HG03439 (cell line): ENCODE measurements at regions not wholly inside any gene's neighbourhood (a gene's known extent, or its start where the extent isn't known, plus 50 kb on each side); places are given as distances from the start of the nearest gene placed in this dataset.

Experiments used
- ATAC-seq: cut with Tn5 transposase; IDR thresholded peaks from one replicate; pipeline ENCODE4 v1.9.1; 2021; ENCODE audit warnings: mild to moderate bottlenecking, moderate library complexity; ENCODE audit not compliant: unreplicated experiment

DNA sequence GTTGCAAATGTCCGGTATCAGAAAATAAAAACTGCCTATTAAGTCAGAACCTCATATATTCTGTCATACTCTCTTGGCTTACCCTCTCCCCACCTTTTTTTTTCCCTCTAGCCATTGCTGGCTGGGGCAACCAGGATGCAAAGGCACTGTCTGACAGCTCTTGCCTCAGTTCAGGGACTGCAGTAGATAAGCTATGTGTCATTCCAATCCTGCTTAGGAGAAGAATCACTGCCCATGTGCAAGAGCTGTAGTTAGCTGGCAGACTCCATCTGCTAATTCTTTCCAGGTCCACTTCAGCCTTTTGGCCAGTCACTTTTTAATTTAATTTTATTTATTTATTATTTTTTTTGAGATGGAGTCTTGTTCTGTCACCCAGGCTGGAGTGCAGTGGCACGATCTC, 895.6 kb upstream of the SLC10A2 start:
- no peak for ATAC-seq

DNA sequence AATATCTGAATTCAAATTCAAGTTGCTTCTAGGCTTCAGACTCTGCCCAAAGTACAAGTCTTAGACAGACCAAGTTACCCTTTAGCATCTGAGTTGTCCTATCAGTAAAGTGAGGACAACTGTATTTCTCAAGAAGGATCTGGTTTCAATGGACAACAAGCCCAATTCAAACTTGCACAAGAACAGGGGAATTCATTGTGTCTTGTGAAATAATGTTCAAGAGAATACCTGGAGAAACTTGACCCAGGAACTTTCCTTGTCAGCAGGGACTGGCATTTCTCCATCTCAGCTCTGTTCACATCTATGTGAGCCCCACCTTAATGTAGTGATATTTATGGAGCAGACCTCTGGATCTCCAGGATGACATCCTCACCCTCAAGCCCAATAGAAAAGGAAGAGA, 894.9 kb upstream of the SLC10A2 start:
- ATAC-seq: no peak

DNA sequence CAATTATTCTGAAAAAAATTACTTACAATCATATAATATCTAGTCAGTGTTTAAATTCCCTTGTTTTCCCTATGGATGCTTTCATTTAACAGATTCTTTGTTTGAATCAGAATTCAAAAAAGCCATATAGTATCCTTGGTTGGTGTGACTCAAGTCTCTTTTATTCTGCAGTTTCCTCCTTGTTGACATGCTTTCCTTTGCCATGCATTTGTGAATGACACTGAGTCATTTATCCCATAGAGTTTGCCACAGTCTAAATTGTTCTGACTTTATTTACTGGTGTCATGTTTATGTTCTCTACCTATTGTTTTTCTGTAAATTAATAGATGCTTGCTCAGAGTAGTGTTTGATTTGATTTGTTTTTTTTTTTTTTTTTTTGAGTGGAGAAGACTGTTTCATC, 893.8 kb upstream of the SLC10A2 start:
- ATAC-seq: no peak

DNA sequence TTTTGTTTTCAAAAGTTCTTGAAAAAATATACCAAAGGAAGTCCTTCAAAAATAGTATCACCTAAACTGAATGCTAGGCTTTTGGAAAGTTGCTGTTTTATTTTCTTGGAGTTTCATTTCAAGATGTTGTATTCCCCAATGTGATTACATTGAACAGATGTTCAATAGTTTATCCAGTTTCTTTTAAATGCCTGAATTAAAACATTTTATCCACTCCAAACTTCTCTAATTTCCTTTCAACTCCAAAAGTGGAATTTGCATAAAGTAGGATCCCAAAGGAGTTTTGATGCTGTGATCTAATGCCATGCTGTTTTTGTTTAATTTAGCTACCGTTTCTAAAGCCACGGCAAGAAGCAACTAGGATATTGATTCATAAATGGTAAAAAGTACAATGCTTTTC, 892.5 kb upstream of the SLC10A2 start:
- no peak for ATAC-seq

DNA sequence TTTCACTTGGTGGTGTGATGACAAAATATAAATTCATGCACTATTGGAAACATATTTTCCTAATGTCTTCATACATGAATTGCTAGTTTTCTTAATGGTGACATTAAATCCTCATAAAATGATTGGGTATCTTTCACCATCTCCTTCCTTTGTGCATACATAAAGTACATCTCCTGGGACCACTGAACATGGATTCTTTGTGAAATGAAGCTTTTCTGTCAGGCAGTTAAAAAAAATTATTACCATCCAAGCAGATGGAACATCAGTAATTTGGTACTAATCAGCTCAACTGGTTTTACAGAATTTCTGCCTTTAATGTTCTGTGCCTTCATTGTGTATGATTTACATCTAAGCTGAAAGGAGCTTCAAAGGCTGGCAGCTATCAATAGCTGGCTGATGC, 891.7 kb upstream of the SLC10A2 start:
- no peak for ATAC-seq

DNA sequence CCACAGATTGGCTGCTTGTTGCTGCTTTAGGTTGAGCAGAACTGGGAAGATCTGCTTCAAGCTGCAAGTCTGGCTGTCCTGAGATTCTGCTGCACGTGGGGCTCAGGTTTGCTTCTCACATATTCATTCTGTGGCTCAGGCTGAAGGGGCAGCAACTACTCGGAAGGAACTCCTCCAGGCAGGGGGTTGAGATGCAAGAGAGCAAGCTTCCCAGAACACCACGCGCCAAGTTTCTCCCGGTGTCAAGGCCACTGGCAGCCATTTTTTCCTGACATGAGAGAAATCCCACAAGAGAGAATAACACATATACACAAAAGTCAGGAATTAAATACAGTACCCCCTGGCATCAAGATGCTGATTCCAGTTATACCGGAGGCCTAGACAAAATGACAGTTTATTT, 887.6 kb upstream of the SLC10A2 start:
- ATAC-seq: no peak

DNA sequence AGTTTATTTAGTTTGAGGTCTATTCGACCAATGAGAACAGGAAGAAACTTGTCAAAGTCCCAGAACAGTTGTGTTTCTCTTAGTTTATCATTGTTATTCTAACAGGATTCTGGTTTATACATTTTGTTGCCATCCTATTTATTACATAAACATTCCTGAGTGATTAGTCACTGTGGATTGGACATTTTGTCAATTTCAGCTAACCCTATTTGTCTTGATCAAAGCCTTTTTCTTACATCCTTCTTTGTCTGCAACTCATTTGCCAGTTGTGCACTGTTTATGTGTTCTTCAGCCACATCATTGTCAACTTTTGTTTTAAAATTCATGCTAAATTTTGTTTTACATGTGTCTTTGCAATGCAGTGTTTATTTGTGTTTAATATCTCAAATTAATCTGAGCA, 886.0 kb upstream of the SLC10A2 start:
- ATAC-seq: no peak

DNA sequence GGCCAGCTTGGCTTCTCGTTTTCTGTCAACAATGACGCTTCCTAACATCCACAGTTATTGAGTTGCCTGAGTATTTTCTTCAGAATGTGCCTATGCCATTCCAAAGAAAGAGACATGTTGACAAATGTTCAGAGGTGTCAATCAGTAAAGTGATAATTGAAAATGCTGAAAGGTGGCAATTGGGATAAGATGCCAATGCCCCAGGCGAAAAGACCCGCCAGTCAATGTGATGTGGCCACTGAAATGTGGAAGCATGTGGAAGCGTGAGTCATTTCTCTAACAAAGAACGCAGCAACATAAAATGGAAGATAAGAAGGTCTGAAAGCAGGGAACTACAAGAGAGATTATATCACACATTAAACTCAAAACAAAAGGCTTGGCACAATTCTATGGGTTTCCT, 882.2 kb upstream of the SLC10A2 start:
- no peak for ATAC-seq

DNA sequence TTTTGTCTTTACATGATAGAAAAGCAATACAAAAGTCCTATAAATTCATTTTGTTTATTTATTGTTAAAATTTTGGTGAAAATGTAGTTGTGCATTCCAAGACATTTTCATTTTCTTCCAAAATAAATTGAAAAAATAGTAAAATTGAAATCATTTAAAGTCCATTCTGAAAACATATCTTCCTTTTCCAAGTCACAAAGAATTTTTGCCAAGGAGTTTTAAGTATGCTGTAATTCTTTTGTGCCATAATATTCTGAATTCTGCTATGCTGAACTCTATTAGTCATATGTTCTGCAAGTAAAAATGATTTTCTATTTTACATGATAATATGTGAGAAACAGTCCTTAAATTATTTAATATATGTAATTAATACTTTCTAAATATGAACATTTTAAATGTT, 879.6 kb upstream of the SLC10A2 start:
- ATAC-seq: no peak

DNA sequence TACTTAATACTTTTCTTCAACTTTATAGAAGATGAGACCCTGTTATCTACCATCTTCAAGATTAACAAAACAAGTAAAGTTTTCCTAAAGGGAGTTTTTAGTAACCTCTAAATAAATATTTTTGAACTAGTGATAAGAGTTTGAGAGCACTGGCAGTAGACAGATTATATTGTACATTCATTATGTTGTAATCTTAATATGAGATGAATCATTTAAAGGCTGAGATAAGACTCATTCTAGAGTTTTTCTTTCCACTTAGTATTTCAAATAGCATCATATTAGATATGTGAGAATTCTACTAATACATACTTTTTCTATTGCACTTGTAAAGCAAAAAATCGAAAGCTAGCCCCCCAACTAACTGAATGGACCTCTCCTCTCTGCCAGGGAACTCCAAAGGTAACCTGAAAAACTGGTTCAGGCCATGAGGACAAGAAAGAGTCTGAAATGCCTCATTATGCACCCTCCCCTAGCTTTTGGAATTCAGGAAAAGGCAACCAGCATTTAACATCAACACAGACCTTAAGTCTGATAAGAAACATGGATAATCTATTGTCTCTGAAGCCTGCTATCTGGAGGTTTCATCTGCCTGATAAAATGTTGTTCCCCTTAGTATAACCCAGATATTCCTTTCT, 875.4 kb upstream of the SLC10A2 start:
- no peak for ATAC-seq

DNA sequence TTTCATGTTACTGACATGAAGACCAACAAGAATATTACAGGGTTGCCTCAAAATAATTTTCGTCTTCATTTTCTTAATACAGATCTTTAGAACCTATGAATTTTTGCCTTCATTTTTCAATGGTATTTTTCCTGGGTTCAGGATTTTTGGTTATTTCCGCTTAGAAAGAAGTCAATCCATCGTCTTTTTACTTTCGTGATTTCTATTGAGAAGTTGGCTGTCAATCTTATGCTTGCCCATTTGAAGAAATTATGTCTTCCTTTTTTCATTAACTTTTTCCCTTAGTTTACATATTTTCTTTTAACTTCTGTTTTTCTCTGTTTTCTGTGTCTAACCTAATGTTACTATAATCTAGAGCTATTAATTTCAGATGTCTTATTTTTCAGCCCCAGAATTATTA, 868.9 kb upstream of the SLC10A2 start:
- no peak for ATAC-seq

DNA sequence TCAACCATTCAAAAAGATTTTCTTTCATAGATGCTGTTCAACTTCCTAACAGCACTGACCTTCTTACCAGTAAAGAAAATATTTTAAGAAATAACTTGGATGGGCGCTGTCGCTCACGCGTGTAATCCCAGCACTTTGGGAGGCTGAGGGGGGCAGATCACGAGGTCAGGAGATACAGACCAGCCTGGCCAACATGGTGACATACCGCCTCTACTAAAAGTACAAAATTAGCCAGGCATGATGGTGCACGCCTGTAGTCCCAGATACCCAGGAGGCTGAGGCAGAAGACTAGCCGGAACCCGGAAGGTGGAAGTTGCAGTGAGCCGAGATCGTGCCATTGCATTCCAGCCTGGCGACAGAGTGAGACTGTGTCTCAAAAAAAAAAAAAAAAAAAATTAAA, 865.7 kb upstream of the SLC10A2 start:
- no peak for ATAC-seq

DNA sequence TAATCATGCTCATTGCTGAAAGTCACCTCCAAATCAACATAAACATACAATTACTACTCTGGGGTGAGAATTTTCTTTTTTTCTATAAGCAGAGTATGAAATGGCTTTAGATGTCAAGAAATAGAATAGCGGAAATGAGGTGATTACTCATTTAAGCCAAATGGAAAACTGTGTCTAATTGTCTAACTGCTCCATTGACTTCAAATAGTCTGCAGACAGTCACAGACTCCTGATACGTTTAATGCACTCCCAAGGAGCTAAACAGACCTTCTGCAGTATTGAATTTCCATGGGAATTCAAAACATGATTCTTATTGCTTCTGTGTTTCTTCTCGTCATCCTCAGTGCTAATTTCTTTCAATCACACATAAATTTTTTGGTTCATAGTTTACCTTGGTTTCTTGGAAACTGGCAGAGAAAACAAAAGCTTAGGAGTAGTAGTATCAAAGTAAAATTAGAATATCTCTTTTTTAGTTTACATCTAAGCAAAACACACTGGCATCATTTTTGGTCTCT, 865.2 kb upstream of the SLC10A2 start:
- no peak for ATAC-seq

DNA sequence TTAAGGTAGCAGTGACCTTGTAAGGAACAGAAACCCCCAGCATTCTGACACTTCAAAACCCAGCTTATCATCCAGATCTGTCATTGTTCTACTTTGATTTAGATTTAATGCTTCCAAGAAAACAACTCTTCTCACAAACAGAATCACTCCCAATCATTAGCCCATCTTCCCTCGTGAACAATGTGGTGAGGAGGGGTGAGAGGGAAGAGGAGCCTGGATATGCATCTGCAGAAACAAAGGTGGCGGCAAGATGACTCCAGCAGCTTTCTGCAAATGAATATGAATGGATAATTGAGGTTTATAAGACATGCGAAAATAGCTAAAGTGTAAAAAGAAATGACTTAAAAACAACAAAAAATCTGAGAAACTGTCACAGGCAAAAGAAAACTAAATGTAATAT, 859.9 kb upstream of the SLC10A2 start:
- no peak for ATAC-seq

DNA sequence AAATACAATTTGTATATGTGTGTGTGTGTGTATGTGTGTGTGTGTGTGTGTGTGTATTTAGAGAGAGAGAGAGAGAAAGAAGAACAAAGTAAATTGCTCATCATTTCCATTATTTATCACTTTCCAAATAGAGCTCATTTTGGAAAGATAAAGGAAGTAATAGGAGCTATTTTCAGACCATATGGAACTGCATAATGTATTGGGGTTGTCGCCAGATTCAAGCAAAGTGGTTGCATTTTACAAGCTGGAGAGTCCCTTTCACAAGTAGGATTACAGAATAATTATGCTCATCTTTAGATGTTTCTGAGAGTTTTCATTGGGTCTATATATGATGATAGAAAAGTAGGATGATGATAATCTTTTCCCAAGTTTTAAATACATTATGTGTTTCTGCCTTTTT, 842.7 kb upstream of the SLC10A2 start:
- no peak for ATAC-seq

DNA sequence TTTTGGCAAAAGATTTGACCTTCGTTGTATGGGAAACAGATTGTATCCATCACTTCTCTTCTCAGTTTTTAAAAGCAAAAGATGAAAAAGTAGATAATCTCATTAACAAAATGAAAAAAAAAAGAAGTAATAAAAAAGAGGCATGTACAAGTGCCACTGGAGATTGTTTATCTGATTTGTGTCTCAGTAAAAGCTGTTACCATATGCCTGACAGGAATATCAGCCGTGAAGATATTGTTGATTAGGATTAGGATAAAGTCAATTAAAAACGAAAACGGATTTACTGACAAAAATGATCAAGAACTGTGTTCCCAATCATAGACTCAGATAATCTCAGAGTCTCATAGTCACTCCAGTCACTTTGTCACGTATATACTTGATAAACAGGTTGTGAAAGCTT, 842.1 kb upstream of the SLC10A2 start:
- ATAC-seq: no peak

DNA sequence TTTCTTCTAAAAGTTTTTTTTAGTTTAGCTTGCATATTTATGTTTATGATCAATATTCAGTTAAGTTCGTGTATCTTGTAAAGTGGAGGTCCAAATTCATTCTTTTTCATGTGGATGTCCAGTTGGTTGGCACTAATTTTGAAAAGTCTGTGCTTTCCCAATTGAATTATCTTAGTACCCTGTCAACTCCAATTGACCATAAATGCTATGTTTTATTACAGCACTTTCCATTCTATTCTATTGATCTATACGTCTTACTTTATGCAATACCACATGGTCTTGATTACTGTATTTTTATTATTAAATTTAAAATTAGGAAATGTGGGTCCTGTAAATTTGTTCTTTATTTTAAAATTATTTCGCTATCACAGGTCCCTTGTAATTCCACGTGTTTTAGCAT, 837.6 kb upstream of the SLC10A2 start:
- ATAC-seq: no peak

DNA sequence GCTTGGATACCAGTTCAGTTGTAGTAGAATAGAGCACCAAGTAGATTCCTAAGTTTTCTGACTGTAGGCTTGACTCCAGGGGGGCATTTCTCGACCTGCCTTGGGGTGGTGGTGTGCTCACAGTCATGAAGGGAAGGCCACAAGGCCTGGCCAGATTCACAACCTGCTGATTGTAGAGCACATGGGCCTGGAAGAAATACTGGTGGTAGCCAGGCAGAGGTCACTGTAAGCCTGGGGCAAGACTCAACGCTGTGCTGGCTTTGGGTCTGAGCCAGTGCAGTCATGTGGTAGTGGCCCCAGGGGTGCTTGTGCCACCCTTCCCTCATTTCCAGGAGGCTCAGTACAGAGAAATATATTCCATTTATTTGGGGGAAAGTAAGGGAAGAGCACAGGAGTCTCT, 832.3 kb upstream of the SLC10A2 start:
- ATAC-seq: no peak

DNA sequence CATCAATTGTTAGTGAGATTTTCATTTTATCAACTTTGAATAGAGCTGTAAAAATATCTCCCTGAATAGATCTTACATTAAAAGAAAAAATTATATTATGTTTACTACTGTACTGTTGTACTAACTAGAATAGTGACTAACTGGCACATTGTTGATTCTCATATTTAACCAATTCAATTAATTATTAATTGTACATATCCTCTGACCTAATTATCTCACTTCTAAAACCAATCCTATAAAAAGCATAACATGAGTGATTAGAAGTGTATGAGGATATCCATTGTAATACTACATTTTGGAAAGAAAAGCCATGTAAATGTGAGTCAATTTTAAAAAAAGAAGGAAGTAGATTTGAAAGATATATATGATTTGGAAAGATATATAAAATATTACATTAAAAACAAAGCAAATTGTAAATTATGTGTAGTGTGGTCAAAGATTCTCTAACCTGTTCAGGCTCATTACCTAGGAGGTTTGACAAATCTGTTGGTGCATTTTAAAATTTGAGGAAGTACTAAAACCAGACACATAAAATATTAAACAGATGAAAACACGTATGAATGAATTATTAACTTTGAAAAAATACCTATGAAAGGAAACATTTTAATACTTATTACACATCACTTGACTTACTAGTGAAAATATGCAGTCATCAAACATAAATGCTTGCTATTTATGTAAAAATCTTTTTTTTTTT, 829.8 kb upstream of the SLC10A2 start:
- no peak for ATAC-seq

DNA sequence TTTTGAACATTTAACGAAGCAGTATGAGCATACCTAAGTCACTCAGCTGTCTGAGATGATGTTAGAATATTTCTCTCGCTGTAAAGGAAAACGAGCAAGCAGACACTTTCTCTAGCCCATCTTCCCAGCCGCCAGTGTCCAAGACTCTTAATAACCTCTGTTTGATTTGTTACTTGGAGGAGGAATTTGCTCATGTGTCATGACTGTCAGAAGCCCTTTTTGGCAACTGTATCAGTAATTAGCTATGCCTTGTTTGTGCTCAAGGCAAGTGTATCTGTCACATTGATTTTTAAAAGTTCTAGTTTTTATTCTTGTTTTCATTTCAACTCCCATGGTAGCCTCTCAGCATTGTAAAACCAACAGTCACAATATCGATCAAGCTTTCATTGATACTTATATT, 828.4 kb upstream of the SLC10A2 start:
- ATAC-seq: no peak

DNA sequence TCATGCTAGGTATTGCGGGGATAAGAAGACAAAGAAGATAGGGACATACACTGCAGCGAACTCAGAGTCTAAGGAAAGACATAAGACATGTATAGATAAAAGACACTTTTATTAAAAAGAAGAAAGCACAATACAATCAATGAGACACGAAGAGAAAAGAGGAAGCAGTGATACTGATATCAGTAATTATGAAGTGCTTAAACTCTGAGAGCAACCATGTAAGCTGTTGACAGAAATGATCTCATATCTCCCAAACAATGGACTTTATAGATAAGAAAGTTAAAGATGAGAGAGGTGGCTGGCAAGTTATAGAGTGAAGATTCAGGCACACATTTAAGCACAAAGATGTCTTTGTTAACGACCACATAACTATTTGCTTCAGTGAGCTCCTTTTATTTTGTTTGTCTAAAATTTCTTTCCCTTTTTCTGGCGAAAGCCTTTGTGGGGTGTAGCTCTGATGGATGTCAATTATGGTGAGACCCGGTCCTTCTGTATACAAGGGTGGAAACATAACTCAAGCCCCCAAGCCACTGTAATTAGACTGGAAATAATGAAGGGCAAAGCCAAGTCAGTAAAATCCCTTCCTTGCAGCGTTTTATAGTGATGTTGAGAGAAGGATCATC, 818.0 kb upstream of the SLC10A2 start:
- ATAC-seq: no peak

DNA sequence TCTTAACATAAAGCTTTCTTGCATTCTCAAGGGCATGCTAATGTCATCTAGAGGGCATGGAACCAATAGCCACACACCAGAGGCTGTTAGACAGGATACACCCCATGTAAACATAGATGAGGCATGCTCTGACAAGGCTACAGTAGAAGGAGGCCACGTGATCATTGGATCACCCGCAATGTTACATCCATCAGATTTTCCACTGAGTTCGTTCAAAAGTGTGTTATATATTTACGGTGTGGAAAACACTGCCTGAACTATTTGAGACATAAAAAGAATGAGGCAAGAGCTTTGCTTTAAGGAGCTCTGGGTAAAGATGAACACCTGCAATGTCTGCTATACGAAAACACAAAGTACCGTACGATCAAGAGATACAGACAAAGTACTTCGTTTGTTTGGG, 817.5 kb upstream of the SLC10A2 start:
- ATAC-seq: no peak
